ENCODE measurements at regions not wholly inside any gene's neighbourhood (a gene's known extent, or its start where the extent isn't known, plus 50 kb on each side); places are given as distances from the start of the nearest gene placed in this dataset.

DNA sequence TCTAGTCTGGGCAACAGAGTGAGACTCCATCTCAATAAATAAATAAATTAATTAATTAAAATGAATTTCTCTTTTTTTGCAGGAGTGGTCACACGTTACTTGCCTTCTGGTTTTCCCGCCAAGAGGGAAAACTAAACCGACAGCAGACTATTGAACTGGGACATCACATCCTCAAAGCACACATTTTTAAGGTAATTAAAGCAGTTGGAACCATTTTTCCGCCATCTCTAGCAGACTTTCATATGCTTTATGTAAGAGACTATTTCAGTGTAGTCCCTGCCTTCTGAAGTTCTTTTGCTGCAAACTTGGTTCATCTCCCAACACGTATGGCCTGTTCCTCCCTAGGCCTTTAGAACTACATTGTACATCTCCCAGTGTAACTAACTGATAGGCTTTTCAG is 66.5 kb downstream of the CYB561 start:
- no peak for DNase-seq (ENCODE audit: low read depth in 2 of 2)

DNA sequence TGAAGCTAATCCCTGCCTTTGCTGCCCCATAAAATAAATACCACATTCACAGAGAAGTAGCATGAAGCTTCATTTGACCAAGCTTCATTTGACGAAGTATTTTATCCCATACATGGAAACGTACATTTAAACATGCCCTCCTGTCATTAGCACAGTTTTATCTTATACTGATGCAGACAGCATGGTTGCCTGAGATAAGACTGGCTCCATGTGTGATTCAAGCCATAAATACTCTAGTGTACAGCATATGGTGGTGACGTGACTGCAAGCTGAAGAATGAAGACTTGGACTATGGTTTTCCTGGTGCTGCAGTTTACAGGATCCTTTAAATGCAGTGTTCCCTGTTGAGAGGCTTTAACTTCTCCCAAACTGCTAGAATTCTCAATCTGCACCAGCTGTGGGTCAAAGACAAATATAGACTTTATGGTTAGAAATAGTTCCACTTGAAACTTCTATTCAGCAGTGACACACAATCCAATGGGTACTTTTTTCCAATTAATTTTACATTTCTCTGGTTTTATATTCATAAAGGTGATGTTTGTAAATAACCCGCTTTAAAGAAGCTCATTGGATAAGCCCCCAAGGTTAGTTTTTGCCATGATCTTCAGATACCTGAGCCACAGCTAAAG is 64.9 kb downstream of the CYB561 start:
- DNase-seq (ENCODE audit: low read depth in 2 of 2), result no peak

DNA sequence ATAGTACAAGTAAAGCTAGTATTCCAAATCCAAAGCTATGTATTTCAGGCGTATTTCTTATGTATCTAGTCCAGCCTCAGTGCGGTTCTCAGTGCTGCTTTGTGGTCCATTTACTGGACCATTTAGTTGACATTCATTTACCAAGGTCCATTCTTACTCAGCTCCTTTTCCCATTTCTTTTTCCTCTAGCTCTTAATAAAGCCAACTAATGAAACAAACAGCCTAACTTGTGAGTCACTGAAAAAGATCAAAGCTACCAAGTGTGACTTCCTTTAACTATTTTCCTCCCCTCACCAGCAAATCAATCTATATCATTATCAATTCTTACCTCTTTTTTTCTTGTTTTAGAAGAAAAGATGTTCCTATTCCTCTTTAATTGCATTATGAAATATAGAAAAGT is 64.0 kb downstream of the CYB561 start:
- no peak for DNase-seq (ENCODE audit: low read depth in 2 of 2)

Data from stimulated activated CD4-positive, alpha-beta T cell treated with anti-CD3 and anti-CD28 coated beads, Interleukin-15, amount 100 ng/mL, for 48 hours (primary cell).